GM21447 (cell line): ENCODE measurements at regions not wholly inside any gene's neighbourhood (a gene's known extent, or its start where the extent isn't known, plus 50 kb on each side); places are given as distances from the start of the nearest gene placed in this dataset.

ENCODE experiments used
- ATAC-seq: cut with Tn5 transposase; IDR thresholded peaks from one replicate; pipeline ENCODE4 v1.9.1; 2021; ENCODE audit not compliant: unreplicated experiment

- ATAC-seq: no peak
These were observed 121.2 kb upstream of the ADARB2 start for GRCh38 chr10:1858547-1858946.

- ATAC-seq: no peak
These were observed 120.7 kb upstream of the ADARB2 start for GRCh38 chr10:1858048-1858447.

- ATAC-seq: no peak
These were observed 118.6 kb upstream of the ADARB2 start for GRCh38 chr10:1855911-1856310.

GRCh38 chr10:1854271-1854670 is 116.9 kb upstream of the ADARB2 start:
- no peak for ATAC-seq

- no peak for ATAC-seq
These were observed 116.5 kb upstream of the ADARB2 start for GRCh38 chr10:1853801-1854200.

- ATAC-seq: no peak
These were observed 115.5 kb upstream of the ADARB2 start for GRCh38 chr10:1852841-1853240.

GRCh38 chr10:1851762-1852161 is 114.4 kb upstream of the ADARB2 start:
- ATAC-seq: no peak

GRCh38 chr10:1850971-1851527 is 113.7 kb upstream of the ADARB2 start:
- ATAC-seq: no peak

GRCh38 chr10:1847361-1847760 is 110.0 kb upstream of the ADARB2 start:
- no peak for ATAC-seq

- ATAC-seq: no peak
These were observed 108.7 kb upstream of the ADARB2 start for GRCh38 chr10:1846032-1846431.

- ATAC-seq: no peak
These were observed 104.4 kb upstream of the ADARB2 start for GRCh38 chr10:1841759-1842158.

GRCh38 chr10:1829712-1830111 is 92.4 kb upstream of the ADARB2 start:
- no peak for ATAC-seq

GRCh38 chr10:1824928-1825327 is 87.6 kb upstream of the ADARB2 start:
- ATAC-seq: peak; percentile 55

- ATAC-seq: no peak
These were observed 77.2 kb upstream of the ADARB2 start for GRCh38 chr10:1814556-1814955.

- ATAC-seq: no peak
These were observed 71.9 kb upstream of the ADARB2 start for GRCh38 chr10:1809139-1809741.

GRCh38 chr10:1807924-1808323 is 70.6 kb upstream of the ADARB2 start:
- ATAC-seq: no peak

- no peak for ATAC-seq
These were observed 69.9 kb upstream of the ADARB2 start for GRCh38 chr10:1807196-1807595.

GRCh38 chr10:1802413-1802812 is 65.1 kb upstream of the ADARB2 start:
- no peak for ATAC-seq

GRCh38 chr10:1788401-1788800 is 51.1 kb upstream of the ADARB2 start:
- ATAC-seq: no peak
